Heart right ventricle (tissue), 16 donors: ENCODE measurements at regions not wholly inside any gene's neighbourhood (a gene's known extent, or its start where the extent isn't known, plus 50 kb on each side); places are given as distances from the start of the nearest gene placed in this dataset.

Experiments
- ATAC-seq, 8 donors: fragments of 200-7000 bp; cut with Tn5 transposase; one replicate each; pipeline ENCODE4 v1.9.1; 2020; ENCODE audit warnings: mild to moderate bottlenecking in 8 of 8, moderate library complexity in 8 of 8, moderate number of reproducible peaks in 1 of 8
- DNase-seq, 2 donors: peaks; one replicate each; pipeline ENCODE4 v3.0.0-alpha.2; 2020
- H3K27ac ChIP-seq, 10 donors: fragments of 200-600 bp; sonication (generic) in 2 of 10; one replicate each; pipeline versions ENCODE4 v1.5.0 to v1.8.0; 2020 to 2022; ENCODE audit warnings: mild to moderate bottlenecking in 3 of 10
- H3K27me3 ChIP-seq, 7 donors: fragments of 200-600 bp; one replicate each; pipeline ENCODE4 v1.8.0; 2021 to 2022; ENCODE audit warnings: mild to moderate bottlenecking in 2 of 7
- H3K36me3 ChIP-seq, 9 donors: fragments of 200-600 bp; sonication (generic) in 1 of 9; one replicate each; pipeline versions ENCODE4 v1.5.0 to v1.8.0; 2020 to 2022; ENCODE audit warnings: mild to moderate bottlenecking in 2 of 9
- H3K4me1 ChIP-seq, 9 donors: fragments of 200-600 bp; sonication (generic) in 1 of 9; one replicate each; pipeline versions ENCODE4 v1.5.0 to v1.8.0; 2020 to 2022; ENCODE audit warnings: mild to moderate bottlenecking in 4 of 9
- H3K4me3 ChIP-seq, 10 donors: fragments of 200-600 bp; sonication (generic) in 2 of 10; one replicate each; pipeline versions ENCODE4 v1.5.0 to v1.8.0; 2020 to 2022; ENCODE audit warnings: mild to moderate bottlenecking in 7 of 10, moderate library complexity in 2 of 10
- H3K9me3 ChIP-seq, 11 donors: fragments of 200-600 bp in 10 of 11; sonication (generic) in 2 of 11; one replicate each; pipeline versions ENCODE4 v1.5.0 to v1.8.0; 2013 to 2022; ENCODE audit warnings: mild to moderate bottlenecking in 2 of 11, control low read depth in 1 of 11, moderate library complexity in 1 of 11
- WGBS, 2 donors: extraction: QIAGEN DNeasy Blood & Tissue Kit; methylation state at CpG; one replicate each; pipeline ENCODE4 v1.1.7; 2013; ENCODE audit warnings: inconsistent platforms in 1 of 2; 5-methylcytosine and 5-hydroxymethylcytosine counted together
- intact Hi-C, 10 donors: fragments of 100-400 bp; cut with DNase I; formaldehyde crosslinking; loops; one replicate each; pipeline versions ENCODE4 v1.11.1 to v1.14.2; 2022
- TF ChIP-seq, protein P1 (sequence below), 9 donors: fragments of 200-600 bp; sonication (generic) in 2 of 9; IDR thresholded peaks; one replicate each; pipeline versions ENCODE4 v1.5.0 to v1.8.0; 2021 to 2022; ENCODE audit warnings: antibody characterized with exemption in 9 of 9, mild to moderate bottlenecking in 5 of 9, moderate library complexity in 1 of 9
- donor health status: Arrhythmogenic right ventricular cardiomyopathy.
- donor health status: ischemic (EF 13 %, LVEDD 7.1; RV severe dilation, severe dysfunction).
- donor health status: healthy with polysubstance abuse.
- donor health status: DM: no; HTN: yes; CAD: no.
- donor health status: DM: no; HTN: no; CAD: no.
- donor health status: ischemic (EF 25% LVEDD 6.9; RV normal size, moderate dysfunction).
- donor health status: ischemic (EF 25% LVEDD 5.7; RV mildly dilated, moderate dysfunction).
- donor health status: healthy.
- donor health status: DM: yes; HTN: yes; CAD: no.
- donor health status: Ischemic cardiomyopathy.
- donor health status: ischemic (EF 35%, LVEDD 5.7; RV mildly dilated, moderate dysfunction).
- donor health status: nonischemic (EF 11% LVEDD 7.7; RV severe dilation, severe dysfunction).
- donor health status: DM: yes; HTN: yes; CAD: no.
- donor health status: PGD.
- donor health status: ischemic (EF 29% LVEDD 5.4; RV normal size, mild dysfunction).
- donor health status: nonischemic (EF 23%, LVEDD 6.1; RV moderate dilation, normal function).

DNA sequence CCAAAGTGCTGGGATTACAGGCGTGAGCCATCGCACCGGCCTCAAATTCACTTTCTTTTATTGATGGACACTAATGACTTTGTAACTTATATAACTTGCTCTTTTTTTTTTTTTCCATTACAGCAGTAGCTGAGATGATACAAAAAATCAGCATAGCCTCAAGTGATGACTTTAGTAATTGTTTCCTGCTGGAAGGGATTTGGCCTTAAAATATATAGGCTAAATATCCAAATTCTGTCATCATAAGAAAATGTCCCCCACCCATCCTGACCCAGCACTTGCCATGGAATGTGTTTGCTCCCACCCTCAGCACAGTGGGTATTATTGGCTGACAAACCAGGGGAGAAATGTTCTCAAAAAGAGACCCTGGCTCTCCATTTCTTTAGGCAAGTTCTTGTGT lies 1264.1 kb upstream of the AUTS2 start:
- no peaks in the 10 kb centered on the region for H3K27me3 ChIP-seq
- H3K27ac ChIP-seq, result no peak overlapping the region
- WGBS, 2 donors, result 88 to 90% methylated on average over 3 of the region's 3 CpGs
- TF ChIP-seq, protein P1, sequence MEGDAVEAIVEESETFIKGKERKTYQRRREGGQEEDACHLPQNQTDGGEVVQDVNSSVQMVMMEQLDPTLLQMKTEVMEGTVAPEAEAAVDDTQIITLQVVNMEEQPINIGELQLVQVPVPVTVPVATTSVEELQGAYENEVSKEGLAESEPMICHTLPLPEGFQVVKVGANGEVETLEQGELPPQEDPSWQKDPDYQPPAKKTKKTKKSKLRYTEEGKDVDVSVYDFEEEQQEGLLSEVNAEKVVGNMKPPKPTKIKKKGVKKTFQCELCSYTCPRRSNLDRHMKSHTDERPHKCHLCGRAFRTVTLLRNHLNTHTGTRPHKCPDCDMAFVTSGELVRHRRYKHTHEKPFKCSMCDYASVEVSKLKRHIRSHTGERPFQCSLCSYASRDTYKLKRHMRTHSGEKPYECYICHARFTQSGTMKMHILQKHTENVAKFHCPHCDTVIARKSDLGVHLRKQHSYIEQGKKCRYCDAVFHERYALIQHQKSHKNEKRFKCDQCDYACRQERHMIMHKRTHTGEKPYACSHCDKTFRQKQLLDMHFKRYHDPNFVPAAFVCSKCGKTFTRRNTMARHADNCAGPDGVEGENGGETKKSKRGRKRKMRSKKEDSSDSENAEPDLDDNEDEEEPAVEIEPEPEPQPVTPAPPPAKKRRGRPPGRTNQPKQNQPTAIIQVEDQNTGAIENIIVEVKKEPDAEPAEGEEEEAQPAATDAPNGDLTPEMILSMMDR (IDR thresholded peaks at IDR 0.05), result no peak
- no peak for DNase-seq
- H3K4me1 ChIP-seq, result no peaks in the 10 kb centered on the region
- H3K36me3 ChIP-seq, result no peaks in the 10 kb centered on the region
- intact Hi-C loops, result loop anchor here in 1 of 10 donors (10.0 kb wide), 1 partner anchor 1531 kb away; no protein-coding TSS in a partner anchor
- no peak for ATAC-seq
- H3K4me3 ChIP-seq, result no peak overlapping the region
- H3K9me3 ChIP-seq, result peaks cover 0 to 55% (median 11%) of the 10 kb centered on the region in 11 donors

DNA sequence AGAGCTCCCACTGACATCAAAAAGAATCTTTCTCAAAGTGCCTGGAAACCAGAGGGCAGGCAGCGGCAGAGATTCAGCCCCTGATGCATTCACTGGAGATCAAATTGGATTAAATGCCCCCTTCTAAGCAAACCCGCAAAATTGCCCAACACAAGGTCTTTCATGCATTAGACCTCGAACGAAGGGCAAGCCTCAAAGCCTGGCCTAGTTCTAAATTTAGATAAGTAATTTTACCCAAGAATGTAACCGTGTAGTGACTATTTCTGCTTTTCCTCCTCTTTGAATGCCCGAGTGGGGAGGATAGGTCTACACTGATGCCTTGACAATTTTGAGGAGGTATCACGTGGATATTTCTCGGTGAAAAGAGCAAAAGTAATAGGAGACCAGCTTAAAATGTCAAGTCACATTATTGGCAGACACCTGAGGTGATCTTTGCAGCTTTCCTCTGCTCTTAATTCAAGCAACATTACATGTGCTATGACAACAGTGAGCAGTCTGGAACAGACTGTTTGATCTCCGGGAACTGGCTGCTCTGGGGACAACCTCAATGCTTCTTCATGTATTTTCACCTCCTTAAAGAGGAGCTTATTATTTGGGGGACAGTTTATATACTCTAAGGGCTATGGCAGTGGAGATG lies 1263.5 kb upstream of the AUTS2 start:
- Histone ChIP-seq H3K4me1 (no peaks in the 10 kb centered on the region), H3K27me3 (no peaks in the 10 kb centered on the region), H3K4me3 (no peak overlapping the region), H3K36me3 (no peaks in the 10 kb centered on the region), H3K27ac (no peak overlapping the region), H3K9me3 (peaks cover 0 to 49% (median 11%) of the 10 kb centered on the region in 11 donors)
- TF ChIP-seq, protein P1 (IDR thresholded peaks at IDR 0.05), result no peak
- DNase-seq (no peak), ATAC-seq (peak in 1 of 8 donors; percentile 39)
- intact Hi-C loops, result loop anchor here in 1 of 10 donors (10.0 kb wide), 1 partner anchor 1530 kb away; no protein-coding TSS in a partner anchor
- 57 to 62% methylated on average over 9 of the region's 9 CpGs for WGBS, 2 donors

DNA sequence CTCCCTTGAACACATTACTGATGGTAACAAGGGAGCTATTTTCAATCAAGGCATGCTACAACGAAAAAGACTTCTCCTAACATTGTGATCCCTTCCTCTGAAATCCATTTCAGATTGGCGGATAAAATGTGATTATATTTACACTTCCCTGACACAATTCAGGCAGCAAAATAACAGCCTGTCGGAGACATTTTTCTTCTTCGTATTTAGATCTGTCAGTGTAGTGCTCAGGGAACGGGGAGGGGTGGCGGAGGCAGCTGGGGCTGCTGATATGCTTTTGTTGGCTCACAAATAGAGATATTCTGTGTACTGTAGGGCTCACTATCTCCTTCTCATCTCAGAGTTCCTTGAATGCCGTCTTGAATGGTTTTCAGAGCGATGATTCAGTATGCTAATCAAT lies 1261.7 kb upstream of the AUTS2 start:
- intact Hi-C loops, result loop anchor here in 1 of 10 donors (10.0 kb wide), 1 partner anchor 1528 kb away; no protein-coding TSS in a partner anchor
- Histone ChIP-seq H3K27ac (no peak overlapping the region), H3K4me3 (no peak overlapping the region), H3K27me3 (no peaks in the 10 kb centered on the region), H3K4me1 (no peaks in the 10 kb centered on the region), H3K9me3 (peaks cover 0 to 44% (median 0%) of the 10 kb centered on the region in 11 donors), H3K36me3 (no peaks in the 10 kb centered on the region)
- ATAC-seq, result no peak
- TF ChIP-seq, protein P1 (IDR thresholded peaks at IDR 0.05), result no peak
- no peak for DNase-seq
- 60 to 66% methylated on average over 8 of the region's 8 CpGs for WGBS, 2 donors

DNA sequence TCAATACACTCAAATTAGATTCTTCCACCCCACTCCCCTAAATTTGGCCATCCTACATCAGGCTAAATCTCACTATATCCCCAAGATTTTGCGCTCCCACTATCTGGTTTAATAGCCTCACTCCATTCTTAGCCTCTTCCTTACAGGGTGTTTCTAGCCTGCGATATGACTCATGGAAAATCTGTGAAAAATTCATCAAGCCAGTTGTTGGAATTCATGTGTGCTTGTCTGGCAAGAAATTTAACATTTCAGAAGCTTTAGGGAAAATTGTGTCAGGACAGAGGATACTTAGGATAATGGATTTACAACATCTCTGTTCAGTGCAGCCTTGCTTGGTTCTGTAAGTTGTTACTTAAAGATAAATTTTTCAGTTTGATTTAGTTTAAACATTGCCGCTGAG lies 1249.9 kb upstream of the AUTS2 start:
- TF ChIP-seq, protein P1 (IDR thresholded peaks at IDR 0.05), result no peak
- no peak for DNase-seq
- no peaks in the 10 kb centered on the region for H3K27me3 ChIP-seq
- H3K4me1 ChIP-seq, result no peaks in the 10 kb centered on the region
- intact Hi-C loops, result no loop called here
- no peaks in the 10 kb centered on the region for H3K36me3 ChIP-seq
- H3K4me3 ChIP-seq, result no peak overlapping the region
- H3K9me3 ChIP-seq, result peaks cover 0 to 16% (median 0%) of the 10 kb centered on the region in 11 donors
- H3K27ac ChIP-seq, result no peak overlapping the region
- WGBS, 2 donors, result 88% methylated on average over 3 of the region's 3 CpGs
- ATAC-seq, result no peak
